HCT116 (cell line): ENCODE measurements at regions not wholly inside any gene's neighbourhood (a gene's known extent, or its start where the extent isn't known, plus 50 kb on each side); places are given as distances from the start of the nearest gene placed in this dataset.

Source experiments
- EZH2 ChIP-seq: fragments of 200-600 bp; sonication (generic); IDR thresholded peaks from 2 replicates; pipeline ENCODE4 v1.6.1; 2017; ENCODE audit warnings: antibody characterized with exemption, mixed run types
- EZH2phosphoT487 ChIP-seq: fragments of 200-600 bp; IDR thresholded peaks from 2 replicates; pipeline ENCODE4 v1.6.1; 2018; ENCODE audit warnings: antibody characterized with exemption, borderline replicate concordance
- POLR2A ChIP-seq: IDR thresholded peaks from 2 replicates; pipeline ENCODE4 v1.7.0; 2011; ENCODE audit warnings: borderline replicate concordance; ENCODE audit not compliant: insufficient read depth, insufficient read length; ENCODE audit errors: extremely low read depth
- POLR2AphosphoS5 ChIP-seq: IDR thresholded peaks from 2 replicates; pipeline ENCODE4 v1.6.1; 2011; ENCODE audit warnings: mild to moderate bottlenecking, low read depth, low read length, moderate library complexity
- SP1 ChIP-seq: IDR thresholded peaks from 2 replicates; pipeline ENCODE4 v1.6.1; 2012; ENCODE audit warnings: low read depth
- YY1 ChIP-seq: IDR thresholded peaks from 2 replicates; pipeline ENCODE4 v1.6.1; 2011; ENCODE audit warnings: low read length, low read depth, moderate library complexity, mild to moderate bottlenecking; ENCODE audit not compliant: insufficient replicate concordance; ENCODE audit errors: extremely low read depth
- TF ChIP-seq, protein P1 (sequence below), 3 experiments: fragments of 200-600 bp in 1 of 3; sonication (generic) in 1 of 3; IDR thresholded peaks in 2 of 3; conservative IDR thresholded peaks in 1 of 3; 2 replicates each; pipeline ENCODE4 v1.5.1; 2012 to 2017; ENCODE audit warnings: low read depth in 2 of 3, low read length in 2 of 3, antibody characterized with exemption in 1 of 3, borderline replicate concordance in 1 of 3, control low read depth in 1 of 3, mild to moderate bottlenecking in 1 of 3, mixed read lengths in 1 of 3, mixed run types in 1 of 3, moderate library complexity in 1 of 3; ENCODE audit not compliant: insufficient read depth in 1 of 3
- TF ChIP-seq, protein P2 (sequence below): IDR thresholded peaks from 2 replicates; pipeline ENCODE4 v1.6.1; 2012

DNA sequence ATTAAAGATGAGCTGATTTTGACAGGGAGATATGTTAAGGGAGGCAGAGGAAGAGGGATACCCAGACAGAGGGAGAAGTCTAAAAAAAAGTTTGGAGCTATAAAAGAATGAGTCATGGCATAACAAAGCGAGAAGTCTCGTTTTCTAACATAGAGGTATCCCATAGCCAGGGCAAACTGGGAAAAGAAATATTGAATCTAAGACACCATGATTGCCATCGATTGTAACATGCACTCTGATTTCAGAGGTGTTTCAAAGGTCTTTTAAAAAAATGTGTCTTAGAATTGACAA lies 110.7 kb downstream of the MDH1 start:
- TF ChIP-seq POLR2A, result no peak
- TF ChIP-seq, protein P1, sequence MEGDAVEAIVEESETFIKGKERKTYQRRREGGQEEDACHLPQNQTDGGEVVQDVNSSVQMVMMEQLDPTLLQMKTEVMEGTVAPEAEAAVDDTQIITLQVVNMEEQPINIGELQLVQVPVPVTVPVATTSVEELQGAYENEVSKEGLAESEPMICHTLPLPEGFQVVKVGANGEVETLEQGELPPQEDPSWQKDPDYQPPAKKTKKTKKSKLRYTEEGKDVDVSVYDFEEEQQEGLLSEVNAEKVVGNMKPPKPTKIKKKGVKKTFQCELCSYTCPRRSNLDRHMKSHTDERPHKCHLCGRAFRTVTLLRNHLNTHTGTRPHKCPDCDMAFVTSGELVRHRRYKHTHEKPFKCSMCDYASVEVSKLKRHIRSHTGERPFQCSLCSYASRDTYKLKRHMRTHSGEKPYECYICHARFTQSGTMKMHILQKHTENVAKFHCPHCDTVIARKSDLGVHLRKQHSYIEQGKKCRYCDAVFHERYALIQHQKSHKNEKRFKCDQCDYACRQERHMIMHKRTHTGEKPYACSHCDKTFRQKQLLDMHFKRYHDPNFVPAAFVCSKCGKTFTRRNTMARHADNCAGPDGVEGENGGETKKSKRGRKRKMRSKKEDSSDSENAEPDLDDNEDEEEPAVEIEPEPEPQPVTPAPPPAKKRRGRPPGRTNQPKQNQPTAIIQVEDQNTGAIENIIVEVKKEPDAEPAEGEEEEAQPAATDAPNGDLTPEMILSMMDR (IDR thresholded peaks at IDR 0.05 in 2 of 3, conservative IDR thresholded peaks at IDR 0.05 in 1 of 3; ENCODE audit: borderline replicate concordance in 1 of 3, insufficient read depth in 1 of 3, low read depth in 2 of 3, low read length in 2 of 3), result no peak
- TF ChIP-seq EZH2phosphoT487, result no peak
- TF ChIP-seq, protein P2, sequence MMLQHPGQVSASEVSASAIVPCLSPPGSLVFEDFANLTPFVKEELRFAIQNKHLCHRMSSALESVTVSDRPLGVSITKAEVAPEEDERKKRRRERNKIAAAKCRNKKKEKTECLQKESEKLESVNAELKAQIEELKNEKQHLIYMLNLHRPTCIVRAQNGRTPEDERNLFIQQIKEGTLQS, result no peak
- TF ChIP-seq YY1, result no peak
- TF ChIP-seq POLR2AphosphoS5, result no peak
- no peak for TF ChIP-seq SP1
- no peak for TF ChIP-seq EZH2
